GF-D8 (cell line): ENCODE measurements at regions not wholly inside any gene's neighbourhood (a gene's known extent, or its start where the extent isn't known, plus 50 kb on each side); places are given as distances from the start of the nearest gene placed in this dataset.
"Not testable (repeated sequence)": the region's sequence is repeated elsewhere in the genome, so short reads cannot be mapped to it uniquely, and the experiment has no call there.

Experiments
- DNase-seq: peaks from one replicate; lab custom pipeline; 2025; lab: John Stamatoyannopoulos, UW

GRCh38 chr1:55870106-55870505, 654.9 kb upstream of the USP24 start:
- DNase-seq, result no peak

GRCh38 chr1:55869065-55869464, 653.9 kb upstream of the USP24 start:
- DNase-seq, result no peak

GRCh38 chr1:55868026-55868425, 652.9 kb upstream of the USP24 start:
- DNase-seq, result no peak

GRCh38 chr1:55867304-55867843, 652.2 kb upstream of the USP24 start:
- no peak for DNase-seq

- DNase-seq, result not testable (repeated sequence)
Measured at GRCh38 chr1:55865778-55866177, 650.6 kb upstream of the USP24 start.

GRCh38 chr1:55864251-55864650, 649.1 kb upstream of the USP24 start:
- no peak for DNase-seq

GRCh38 chr1:55861676-55862340, 646.6 kb upstream of the USP24 start:
- no peak for DNase-seq

GRCh38 chr1:55860798-55861519, 645.8 kb upstream of the USP24 start:
- no peak for DNase-seq

GRCh38 chr1:55860326-55860725, 645.2 kb upstream of the USP24 start:
- no peak for DNase-seq

GRCh38 chr1:55854911-55855310, 639.7 kb upstream of the USP24 start:
- no peak for DNase-seq

- DNase-seq, result no peak
Measured at GRCh38 chr1:55848906-55849305, 633.7 kb upstream of the USP24 start.

GRCh38 chr1:55846051-55846450, 630.9 kb upstream of the USP24 start:
- DNase-seq, result no peak

- no peak for DNase-seq
Measured at GRCh38 chr1:55844322-55844721, 629.2 kb upstream of the USP24 start.

GRCh38 chr1:55839626-55840025, 624.5 kb upstream of the USP24 start:
- no peak for DNase-seq

GRCh38 chr1:55839221-55839620, 624.1 kb upstream of the USP24 start:
- no peak for DNase-seq

GRCh38 chr1:55836086-55836485, 620.9 kb upstream of the USP24 start:
- DNase-seq, result no peak

- no peak for DNase-seq
Measured at GRCh38 chr1:55833529-55834091, 618.4 kb upstream of the USP24 start.

GRCh38 chr1:55831759-55832158, 616.6 kb upstream of the USP24 start:
- DNase-seq, result no peak

- DNase-seq, result no peak
Measured at GRCh38 chr1:55828044-55828443, 612.9 kb upstream of the USP24 start.

GRCh38 chr1:55827350-55827749, 612.2 kb upstream of the USP24 start:
- DNase-seq, result no peak

GRCh38 chr1:55826381-55827080, 611.4 kb upstream of the USP24 start:
- DNase-seq, result no peak

- no peak for DNase-seq
Measured at GRCh38 chr1:55825461-55825860, 610.3 kb upstream of the USP24 start.

GRCh38 chr1:55824251-55824640, 609.1 kb upstream of the USP24 start:
- DNase-seq, result no peak
